HG03571 (cell line): ENCODE measurements at regions not wholly inside any gene's neighbourhood (a gene's known extent, or its start where the extent isn't known, plus 50 kb on each side); places are given as distances from the start of the nearest gene placed in this dataset.
"Not testable (repeated sequence)": the region's sequence is repeated elsewhere in the genome, so short reads cannot be mapped to it uniquely, and the experiment has no call there.

ENCODE experiments used
- ATAC-seq: cut with Tn5 transposase; IDR thresholded peaks from one replicate; pipeline ENCODE4 v1.9.1; 2021; ENCODE audit not compliant: unreplicated experiment

DNA sequence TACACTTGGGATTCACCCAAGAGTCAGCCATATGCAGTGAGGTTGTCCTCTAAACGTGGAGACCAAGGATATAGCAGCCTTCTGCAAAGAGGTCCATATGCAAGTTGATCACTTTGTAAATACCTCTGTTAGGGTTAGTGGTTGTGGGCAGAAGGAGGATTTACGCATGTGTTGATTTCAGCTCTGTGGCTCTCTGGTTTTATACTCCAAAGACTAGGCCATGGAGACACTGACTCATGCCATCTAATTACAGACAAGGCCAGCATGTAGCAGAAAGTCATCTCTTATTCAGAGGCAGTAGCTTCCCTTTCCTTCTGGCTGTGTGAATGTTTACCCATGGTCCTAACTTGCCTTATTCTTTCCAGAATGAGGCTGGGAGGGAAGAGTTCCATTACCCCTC, 140.9 kb upstream of the GOLGA6L4 start:
- ATAC-seq: not testable (repeated sequence)

DNA sequence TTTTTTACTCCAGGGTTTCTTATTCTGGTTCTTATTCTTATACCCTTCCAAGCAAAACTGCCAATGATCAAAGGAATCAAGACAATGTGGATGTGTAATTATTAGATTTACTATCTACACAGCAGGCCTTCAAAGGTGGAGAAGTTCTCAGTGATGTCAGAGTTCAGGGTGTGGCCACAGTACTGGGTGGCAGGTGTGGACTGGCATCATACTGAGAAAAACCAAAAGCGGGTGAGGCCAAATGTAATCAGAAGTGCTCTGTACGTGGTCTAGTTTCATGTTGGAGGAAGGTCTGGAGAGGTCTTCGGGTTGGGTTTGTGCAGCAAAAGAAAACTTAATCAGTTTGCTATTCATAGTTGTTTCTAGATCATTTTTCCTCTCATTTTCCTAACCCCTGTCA, 138.5 kb upstream of the GOLGA6L4 start:
- ATAC-seq: not testable (repeated sequence)

DNA sequence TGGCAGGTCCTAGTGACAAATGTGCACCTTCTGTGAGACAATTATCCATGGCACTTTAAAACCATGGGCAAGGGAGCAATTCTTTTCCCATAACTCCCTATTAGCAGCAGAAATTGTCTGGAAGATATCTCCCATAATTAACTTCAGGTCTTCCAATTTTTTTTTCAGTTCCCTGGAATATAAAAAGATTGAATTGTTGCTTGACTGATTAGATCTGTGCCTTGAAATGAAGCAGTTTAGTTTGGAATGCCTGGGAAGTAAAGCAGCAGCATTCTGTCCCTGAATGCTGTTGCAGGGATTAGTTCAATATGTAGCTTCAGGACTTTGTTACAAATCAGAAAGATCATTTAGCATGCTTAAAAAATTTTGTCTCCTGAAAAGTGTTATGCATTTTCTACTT, 137.0 kb upstream of the GOLGA6L4 start:
- no peak for ATAC-seq

GRCh38 chr15:84099181-84099580, 136.4 kb upstream of the GOLGA6L4 start:
- ATAC-seq: no peak

- no peak for ATAC-seq
These were observed 132.2 kb upstream of the GOLGA6L4 start for GRCh38 chr15:84103345-84103744.

- no peak for ATAC-seq
These were observed 130.7 kb upstream of the GOLGA6L4 start for GRCh38 chr15:84104853-84105252.

DNA sequence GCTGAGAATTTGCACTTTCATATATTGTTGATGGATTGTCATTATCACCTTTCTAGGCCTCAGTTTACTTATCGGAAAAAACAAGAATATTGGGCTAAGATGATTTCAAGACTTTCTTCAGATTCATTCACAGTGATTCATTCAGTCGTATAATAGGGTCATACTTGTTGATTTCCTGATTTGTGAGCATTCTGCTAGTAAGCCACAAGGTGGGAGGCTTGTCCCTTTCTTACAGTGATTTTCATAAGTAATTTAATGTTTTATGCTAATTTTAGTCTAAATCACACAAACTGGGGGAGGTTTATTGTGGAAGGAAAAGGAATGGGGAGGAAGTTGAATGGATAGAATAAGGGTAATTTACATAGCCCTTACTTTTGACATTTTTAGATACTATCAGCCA, 126.8 kb upstream of the GOLGA6L4 start:
- ATAC-seq: no peak

- no peak for ATAC-seq
These were observed 124.0 kb upstream of the GOLGA6L4 start for GRCh38 chr15:84111575-84111974.

GRCh38 chr15:84112025-84112424, 123.5 kb upstream of the GOLGA6L4 start:
- no peak for ATAC-seq

DNA sequence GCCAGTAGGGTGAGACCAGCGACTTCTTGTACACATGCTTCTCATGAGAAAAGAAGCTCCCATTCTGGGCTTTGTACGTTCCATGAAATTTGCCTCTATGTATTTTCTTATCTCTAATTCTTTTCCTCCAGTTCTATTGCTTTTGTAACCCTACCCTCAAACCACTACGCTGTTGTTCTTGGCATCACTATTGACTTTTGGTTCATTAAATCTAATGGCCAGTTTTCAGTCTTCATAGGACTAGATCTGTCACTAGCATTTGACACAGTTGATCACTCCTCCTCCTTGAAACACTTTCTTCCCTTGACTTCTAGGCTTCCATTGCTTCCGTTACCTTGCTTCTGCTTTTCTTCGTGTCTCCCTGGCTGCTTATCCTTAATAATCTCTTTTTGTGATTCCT, 121.7 kb upstream of the GOLGA6L4 start:
- no peak for ATAC-seq

GRCh38 chr15:84114680-84115079, 120.9 kb upstream of the GOLGA6L4 start:
- not testable (repeated sequence) for ATAC-seq

DNA sequence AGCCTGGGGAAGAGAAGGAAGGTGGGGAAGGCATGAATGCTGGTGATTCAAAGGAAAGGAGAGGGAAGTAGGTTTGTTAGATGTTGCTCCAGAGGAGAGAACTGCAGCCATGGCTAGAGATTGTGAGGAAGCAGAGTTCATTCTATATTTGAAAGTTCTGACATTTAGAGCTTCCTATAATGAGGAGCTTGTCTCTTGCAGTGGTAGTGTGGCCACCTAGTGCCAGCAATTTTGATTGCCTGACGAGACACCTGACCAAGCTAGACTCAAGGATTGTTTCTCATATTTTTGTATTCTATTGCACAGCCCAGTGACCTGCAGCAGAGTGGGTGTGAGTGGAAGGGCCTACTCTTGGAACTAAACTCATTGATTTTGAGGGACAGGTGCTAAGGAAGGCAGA, 116.2 kb upstream of the GOLGA6L4 start:
- not testable (repeated sequence) for ATAC-seq

- not testable (repeated sequence) for ATAC-seq
These were observed 114.7 kb upstream of the GOLGA6L4 start for GRCh38 chr15:84120903-84121302.

- not testable (repeated sequence) for ATAC-seq
These were observed 106.9 kb upstream of the GOLGA6L4 start for GRCh38 chr15:84128706-84129105.

- ATAC-seq: not testable (repeated sequence)
These were observed 105.3 kb upstream of the GOLGA6L4 start for GRCh38 chr15:84130098-84130831.

DNA sequence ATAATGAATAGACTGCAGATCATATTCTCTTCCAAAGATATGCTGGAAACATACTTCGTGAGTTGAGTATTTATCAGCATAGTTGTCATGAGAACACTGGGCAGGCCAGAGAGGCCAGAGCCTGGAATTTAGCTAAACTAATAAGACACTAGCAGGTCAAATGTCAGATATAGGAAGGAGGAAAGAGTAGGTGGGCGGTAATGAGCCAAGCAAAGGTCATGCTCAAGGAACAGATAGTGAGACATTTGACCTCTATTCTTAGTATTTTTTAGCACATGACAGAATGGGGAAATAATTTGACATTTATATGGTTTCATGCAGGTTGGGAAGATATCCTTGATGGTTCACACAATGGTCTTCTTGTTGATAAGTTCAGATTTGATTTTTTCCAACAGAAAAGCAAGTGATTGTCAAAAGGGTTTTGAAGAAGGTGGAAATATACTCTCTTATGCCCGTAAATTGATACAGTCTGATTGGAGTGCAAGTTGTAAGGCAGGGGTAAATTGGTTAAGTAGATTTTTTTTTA, 99.6 kb upstream of the GOLGA6L4 start:
- not testable (repeated sequence) for ATAC-seq

DNA sequence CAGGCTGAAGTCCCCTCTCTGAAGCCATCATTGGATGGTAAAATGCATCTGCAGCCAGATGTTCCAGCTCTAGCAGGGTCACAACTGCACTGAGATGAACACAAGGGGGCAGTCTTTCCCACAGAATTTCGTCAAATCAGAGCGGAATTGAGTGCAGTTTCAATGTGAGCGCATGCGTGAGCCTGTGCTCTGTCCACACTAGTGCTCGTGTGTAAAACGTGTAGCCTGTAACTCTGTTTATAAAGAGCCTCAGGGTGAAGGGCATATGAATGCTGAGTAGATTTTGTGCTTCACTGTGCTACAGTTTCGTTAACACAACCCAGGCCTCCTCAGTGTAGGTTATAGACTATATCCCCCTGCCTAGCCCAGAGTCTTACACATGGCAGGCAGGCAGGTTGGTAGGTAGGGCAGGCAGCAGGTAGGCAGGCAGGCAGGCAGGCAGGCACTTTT, 92.7 kb upstream of the GOLGA6L4 start:
- peak; percentile 92 for ATAC-seq

- ATAC-seq: peak; percentile 55
These were observed 91.7 kb upstream of the GOLGA6L4 start for GRCh38 chr15:84143753-84144314.

DNA sequence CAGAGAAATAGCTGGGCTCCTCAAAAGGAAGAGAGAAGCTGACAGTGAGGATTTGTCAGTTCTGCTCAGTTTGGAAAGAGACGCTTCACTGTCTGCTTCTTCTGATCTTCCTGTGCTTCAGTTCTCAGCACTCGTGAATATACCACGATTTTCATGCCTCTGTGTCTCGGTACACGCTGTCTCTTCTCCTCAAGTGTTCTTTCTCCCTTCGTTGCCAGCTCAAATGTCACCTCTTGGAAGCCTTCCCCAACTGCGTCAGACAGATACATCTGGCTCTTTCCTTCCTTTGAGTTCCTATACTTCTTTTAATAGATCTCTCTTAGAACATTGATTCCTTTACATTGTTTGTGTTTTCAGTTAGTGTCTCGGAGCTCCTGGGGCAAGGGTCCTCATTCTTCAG, 90.6 kb upstream of the GOLGA6L4 start:
- ATAC-seq: not testable (repeated sequence)

DNA sequence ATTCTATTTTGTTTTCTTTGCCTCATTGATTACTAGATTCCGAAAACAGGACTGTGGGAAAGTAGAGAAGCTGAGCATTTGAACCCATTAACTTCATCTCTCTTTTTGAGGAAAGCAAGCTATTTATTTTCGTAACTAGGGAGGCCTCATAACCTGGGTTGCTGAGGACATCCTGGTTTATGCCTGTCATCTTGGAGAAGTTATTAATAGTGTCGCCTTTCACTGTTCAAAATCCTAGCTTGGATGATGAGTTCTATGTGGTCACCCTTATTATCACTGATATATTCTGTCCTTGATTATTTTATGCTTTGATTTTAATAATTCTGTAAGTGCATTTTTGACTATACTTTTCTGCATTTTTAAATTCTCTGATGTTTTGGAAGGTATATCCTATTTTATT, 89.3 kb upstream of the GOLGA6L4 start:
- ATAC-seq: not testable (repeated sequence)

DNA sequence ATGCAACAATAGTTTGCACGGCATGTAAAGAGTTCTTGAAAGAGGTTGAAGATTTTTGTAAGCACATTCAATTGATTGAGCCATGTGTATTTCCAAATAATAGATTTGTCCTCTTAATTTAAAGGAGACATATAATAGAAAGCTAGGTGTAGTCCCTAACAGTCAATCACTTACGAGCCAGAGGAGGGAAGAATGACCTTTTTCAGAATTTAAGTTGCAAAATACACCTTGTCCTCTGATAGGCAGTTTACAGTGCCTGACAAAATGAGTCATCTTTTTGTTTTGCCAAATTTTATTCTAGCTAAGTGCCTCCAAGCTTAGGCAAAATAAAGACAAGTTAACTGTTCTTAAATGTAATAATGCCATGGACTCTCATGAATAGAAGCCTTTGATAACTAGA, 88.3 kb upstream of the GOLGA6L4 start:
- ATAC-seq: not testable (repeated sequence)

DNA sequence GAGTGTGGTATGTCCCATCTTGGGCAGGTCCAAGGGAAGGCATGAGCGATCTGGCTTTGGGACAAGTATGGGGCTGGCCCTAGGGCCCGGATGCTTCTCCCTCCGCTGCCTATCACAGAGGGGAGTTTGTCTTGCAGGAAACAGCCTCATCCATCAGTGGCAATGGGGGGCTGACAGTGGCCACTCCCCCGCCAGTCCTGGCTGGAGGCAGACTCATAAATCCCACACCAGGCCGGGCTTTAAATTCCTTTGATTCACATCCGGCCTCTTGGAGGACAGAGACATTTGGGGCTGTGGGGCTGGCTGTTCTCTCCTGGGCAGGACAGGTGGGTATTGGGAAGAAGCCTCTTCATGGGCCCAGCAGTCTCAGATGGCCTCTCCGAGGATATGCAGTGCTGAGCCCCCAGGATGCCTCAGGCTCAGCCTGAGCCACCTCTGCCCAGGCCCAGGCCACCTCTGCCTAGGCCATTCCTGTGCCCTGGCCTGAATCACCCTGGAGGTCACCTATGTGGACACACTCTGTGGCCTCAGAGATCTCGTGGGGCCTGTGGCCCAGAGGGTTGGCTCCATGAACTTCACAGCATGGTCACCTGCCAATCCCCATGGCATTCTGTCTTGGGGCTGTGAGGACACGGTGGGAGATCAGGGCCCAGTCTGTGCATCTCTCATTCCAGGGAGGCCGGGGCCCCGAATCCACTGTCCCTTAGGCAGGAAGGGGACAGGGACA, 84.2 kb upstream of the GOLGA6L4 start:
- no peak for ATAC-seq
